GM21390 (cell line): ENCODE measurements at regions not wholly inside any gene's neighbourhood (a gene's known extent, or its start where the extent isn't known, plus 50 kb on each side); places are given as distances from the start of the nearest gene placed in this dataset.
"Not testable (repeated sequence)": the region's sequence is repeated elsewhere in the genome, so short reads cannot be mapped to it uniquely, and the experiment has no call there.

Experiments used
- ATAC-seq: cut with Tn5 transposase; IDR thresholded peaks from one replicate; pipeline ENCODE4 v1.9.1; 2021; ENCODE audit not compliant: unreplicated experiment

- no peak for ATAC-seq
Observed at GRCh38 chr4:187840814-187841213, 154.8 kb upstream of the ZFP42 start.

GRCh38 chr4:187849556-187850225 is 145.9 kb upstream of the ZFP42 start:
- ATAC-seq = no peak

GRCh38 chr4:187865914-187866313 is 129.7 kb upstream of the ZFP42 start:
- ATAC-seq = no peak

DNA sequence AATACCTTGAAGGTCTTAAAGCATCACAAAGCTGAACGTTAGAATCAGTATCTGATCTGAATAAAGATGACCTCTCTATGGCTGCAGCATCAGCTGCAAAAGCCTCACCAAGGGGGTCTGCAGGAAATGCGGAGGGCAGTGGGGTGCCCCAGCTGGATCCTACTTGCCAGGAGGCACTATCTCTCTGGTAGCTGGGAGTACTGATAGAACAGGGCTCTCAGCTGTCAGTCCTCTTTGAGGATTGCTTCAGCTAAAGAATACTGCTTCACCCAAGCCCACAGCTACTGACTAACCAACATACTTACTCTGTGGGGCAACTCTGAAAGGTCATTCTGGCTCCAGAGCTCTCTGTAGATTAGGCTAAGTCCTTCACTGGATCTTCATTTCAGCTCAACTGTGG is 112.5 kb upstream of the ZFP42 start:
- ATAC-seq = no peak

GRCh38 chr4:187883836-187884475 is 111.6 kb upstream of the ZFP42 start:
- no peak for ATAC-seq

GRCh38 chr4:187887906-187888305 is 107.7 kb upstream of the ZFP42 start:
- ATAC-seq = no peak

- no peak for ATAC-seq
Observed at GRCh38 chr4:187889651-187890050, 105.9 kb upstream of the ZFP42 start.

DNA sequence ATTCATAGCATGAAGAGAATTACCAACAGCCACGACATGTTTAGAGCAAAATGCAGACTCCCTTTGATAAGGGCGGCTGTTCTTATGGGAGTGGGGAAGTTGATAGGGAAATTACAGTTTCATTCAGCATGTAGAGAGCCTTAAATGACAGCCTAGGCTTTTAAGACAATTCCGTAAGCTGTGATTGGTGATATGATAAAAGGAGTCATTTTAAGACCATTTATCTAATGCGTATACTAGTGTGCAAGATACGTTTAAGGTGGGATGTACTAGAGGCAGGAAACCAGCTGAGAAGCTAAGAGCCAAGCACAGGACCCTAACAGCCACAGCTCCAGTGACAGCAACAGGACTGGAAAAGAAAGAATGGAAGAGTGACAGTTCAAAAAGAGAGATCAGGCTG is 102.2 kb upstream of the ZFP42 start:
- ATAC-seq = no peak

- ATAC-seq = no peak
Observed at GRCh38 chr4:187903106-187903505, 92.5 kb upstream of the ZFP42 start.

DNA sequence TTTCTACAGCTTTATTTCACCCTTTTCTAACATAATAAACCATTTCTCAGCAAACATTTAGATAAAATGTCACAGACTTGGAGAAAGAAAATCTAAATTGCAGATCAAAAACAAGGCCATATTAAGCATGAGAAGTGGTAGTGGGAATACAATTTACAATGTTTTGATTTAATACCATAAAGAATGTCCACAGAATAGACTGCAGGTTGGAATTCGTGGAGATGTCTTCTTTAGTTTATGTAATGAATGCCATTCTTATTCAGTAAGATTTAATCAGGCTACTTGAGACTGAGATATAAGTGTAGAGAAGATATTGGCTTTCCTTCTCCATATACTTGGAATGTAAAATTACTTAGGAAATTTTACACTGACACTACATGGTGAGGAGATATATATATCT is 91.9 kb upstream of the ZFP42 start:
- no peak for ATAC-seq

GRCh38 chr4:187908079-187908561 is 87.5 kb upstream of the ZFP42 start:
- no peak for ATAC-seq

GRCh38 chr4:187908731-187909130 is 86.8 kb upstream of the ZFP42 start:
- ATAC-seq = no peak

DNA sequence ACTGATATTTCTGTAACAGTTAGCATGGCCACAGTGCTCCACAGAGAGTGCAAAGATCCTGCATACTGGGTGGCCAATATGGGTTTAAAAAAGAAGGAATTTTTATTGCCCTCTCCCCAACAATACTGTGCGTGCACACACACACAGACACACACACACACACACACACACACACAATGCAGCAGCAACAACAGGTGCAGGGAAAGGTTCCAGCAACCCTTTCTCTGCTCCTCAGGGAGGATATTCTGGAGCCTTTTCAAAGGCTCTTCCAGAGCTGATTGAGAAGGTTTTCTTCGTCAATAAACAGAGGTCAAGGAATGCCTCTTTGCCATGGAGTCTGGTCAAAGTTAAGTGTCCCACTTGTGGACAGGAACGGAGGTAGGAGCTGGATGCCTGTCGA is 84.8 kb upstream of the ZFP42 start:
- ATAC-seq = no peak

- ATAC-seq = not testable (repeated sequence)
Observed at GRCh38 chr4:187915406-187915805, 80.2 kb upstream of the ZFP42 start.

GRCh38 chr4:187919966-187920365 is 75.6 kb upstream of the ZFP42 start:
- no peak for ATAC-seq

GRCh38 chr4:187921946-187922623 is 73.5 kb upstream of the ZFP42 start:
- ATAC-seq = no peak

DNA sequence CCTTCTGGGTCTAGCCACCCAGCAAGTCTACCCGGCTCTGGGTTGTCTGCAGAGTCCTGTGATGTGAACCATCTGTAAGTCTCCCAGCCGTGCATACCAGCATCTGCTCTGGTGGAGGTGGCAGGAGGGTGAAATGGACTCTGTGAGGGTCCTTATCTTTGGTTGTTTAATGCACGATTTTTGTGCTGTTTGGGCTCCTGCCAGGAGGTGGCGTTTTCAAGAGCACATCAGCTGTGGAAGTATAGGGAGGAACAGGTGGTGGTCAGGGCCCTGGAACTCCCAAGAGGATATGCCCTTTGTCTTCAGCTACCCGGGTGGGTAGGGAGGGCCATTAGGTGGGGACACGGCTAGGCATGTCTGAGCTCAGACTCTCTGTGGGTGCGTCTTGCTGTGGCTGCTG is 66.5 kb upstream of the ZFP42 start:
- ATAC-seq = no peak

DNA sequence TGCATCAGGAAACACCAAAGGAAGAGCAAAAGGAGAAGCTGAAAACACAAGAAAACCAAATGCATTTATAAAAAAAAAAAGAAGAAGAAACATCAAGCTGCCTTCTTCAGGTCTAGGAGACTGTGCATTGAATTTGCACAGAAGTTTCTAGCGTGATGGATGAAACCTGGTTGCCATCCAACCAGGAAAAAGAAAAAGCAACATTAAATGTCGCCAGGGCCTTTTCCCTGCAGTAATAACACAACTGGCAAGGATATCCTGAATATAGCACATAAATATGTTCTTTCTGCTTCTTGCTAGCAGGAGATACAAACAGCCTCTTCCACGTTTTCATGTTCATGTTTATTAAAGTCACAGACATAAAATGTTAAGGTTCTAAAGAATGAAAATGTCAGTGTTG is 60.8 kb upstream of the ZFP42 start:
- ATAC-seq = no peak

DNA sequence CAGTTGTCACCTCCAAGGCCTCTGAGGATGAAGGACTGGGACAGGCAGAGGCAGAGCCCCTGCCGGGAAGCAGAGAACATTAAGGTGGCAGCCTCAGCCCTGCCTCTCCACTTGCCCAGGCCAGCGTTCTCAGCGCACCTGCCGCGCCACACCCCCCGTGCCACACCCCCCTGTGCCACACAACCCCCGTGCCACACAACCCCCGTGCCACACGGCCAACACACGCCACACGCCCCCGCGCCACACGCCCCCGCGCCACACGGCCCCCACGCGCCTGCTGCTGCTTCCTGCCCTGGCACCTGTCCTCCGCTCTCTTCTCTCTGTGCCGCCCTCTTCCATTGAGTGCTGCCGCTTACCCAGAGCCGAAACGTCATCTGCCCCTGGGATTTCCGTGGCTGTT is 58.0 kb upstream of the ZFP42 start:
- no peak for ATAC-seq

DNA sequence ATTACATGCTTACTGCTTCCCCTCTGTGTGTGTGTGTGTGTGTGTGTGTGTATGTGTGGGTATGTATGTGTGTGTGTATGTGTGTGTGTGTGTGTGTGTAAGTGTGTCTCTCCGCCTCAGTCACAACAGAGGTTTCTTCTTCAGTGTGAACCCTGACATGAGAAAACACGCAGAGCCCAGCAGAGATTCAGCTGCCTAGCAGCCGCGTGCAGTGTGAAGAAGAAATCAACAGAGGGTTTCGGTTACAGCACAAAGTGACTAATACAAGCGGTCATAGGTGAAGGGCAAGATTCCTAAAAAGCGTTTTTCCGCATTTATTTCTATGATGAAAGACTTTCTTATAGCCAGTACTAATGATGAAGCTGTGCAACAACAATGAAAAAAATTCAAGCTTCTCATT is 55.3 kb upstream of the ZFP42 start:
- no peak for ATAC-seq

DNA sequence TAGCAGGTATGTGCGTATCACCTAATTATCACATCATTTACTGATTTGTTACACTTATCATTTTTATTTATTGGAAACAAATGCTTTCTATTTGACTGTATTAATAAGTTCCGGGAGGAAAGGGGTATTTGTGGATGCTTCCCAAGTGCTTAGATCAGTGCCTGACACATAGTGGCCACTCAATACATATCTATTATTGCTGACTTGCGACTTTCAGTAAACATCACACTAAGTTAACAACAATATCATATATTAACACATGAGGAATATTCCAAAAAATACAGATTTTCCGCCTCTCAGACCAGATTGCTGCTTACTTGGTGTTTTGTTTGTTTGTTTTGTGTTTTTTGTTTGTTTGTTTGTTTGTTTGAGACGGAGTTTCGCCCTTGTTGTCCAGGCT is 52.6 kb upstream of the ZFP42 start:
- ATAC-seq = no peak

GRCh38 chr4:187944179-187944578 is 51.4 kb upstream of the ZFP42 start:
- ATAC-seq = no peak
